GM21423 (cell line): ENCODE measurements at regions not wholly inside any gene's neighbourhood (a gene's known extent, or its start where the extent isn't known, plus 50 kb on each side); places are given as distances from the start of the nearest gene placed in this dataset.
"Not testable (repeated sequence)": the region's sequence is repeated elsewhere in the genome, so short reads cannot be mapped to it uniquely, and the experiment has no call there.

Source experiments
- ATAC-seq: cut with Tn5 transposase; IDR thresholded peaks from one replicate; pipeline ENCODE4 v1.9.1; 2021; ENCODE audit warnings: mild to moderate bottlenecking, moderate library complexity; ENCODE audit not compliant: unreplicated experiment

DNA sequence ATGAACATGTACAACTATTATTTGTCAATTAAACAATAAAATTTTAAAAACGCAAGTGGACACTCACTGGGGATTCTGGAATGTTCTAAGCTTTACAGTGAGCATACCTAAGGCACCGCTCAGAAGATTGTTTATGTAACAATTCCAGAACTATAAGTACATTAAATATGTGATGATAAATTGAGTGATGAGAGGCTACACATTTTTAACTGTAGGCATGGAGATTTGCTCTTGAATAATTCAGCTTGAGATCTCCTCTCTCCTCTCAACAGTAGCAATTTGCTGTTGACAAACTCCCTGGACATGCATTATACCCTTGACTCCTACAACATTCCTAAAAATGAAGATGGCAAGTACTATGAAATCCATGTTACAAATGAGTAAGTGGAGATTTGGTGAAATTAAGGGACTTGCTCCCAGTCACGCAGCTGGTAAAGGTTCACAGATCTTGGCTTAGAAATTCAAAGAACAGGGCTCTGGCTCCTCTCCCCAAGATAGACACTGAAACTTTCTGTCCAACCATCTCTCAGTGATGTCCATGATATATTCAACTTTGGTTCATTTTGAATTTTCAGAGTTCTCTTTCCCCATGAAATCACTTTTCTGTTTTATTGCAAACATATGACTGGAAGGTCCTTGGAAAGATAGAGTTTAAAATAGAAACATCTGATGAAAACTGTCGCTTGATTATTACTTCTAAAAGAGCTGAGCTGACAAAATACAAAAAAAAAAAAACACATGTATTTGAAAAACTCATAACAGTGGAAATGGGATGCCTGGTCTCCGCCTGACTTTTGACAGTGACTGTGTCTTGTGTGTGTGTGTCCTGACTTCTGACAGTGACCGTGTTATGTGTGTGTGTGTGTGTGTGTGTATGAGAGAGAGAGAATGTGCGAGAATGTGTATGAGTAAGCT, 488.3 kb downstream of the TNS3 start:
- no peak for ATAC-seq

DNA sequence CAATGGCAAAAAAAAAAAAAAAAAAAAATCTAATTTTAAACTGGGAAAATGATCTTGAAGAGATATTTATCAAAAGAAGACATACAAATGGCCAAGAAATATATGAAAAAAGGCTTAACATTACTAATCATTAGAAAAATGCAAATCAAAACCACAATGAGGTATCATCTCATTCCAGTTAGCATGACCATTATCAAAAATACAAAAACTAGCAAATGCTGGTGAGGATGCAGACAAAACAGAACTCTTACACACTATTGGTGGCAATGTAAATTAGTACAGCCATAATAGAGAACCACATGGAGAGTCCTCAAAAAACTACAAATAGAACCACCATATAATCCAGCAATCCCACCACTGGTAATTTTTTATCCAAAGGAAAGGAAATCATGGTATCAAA, 489.6 kb downstream of the TNS3 start:
- ATAC-seq: no peak

DNA sequence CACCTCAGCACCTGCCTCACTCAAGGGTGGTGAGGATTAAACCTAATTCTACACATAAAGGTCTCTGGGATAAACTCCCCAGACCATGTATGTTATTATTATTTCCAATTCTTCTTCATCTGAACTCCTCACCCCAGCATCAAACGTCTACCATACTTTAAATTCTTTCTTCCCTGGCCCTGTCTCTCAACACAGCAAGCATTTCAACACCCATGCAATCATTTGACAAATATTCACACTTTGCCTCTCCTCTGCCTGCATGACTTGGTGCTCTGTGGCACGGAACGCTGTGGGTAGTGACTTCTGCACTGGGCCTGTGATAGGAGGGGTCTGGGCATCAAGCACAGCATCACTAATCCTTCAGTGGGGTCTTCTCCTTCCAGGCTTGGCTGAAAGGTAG, 490.8 kb downstream of the TNS3 start:
- no peak for ATAC-seq

DNA sequence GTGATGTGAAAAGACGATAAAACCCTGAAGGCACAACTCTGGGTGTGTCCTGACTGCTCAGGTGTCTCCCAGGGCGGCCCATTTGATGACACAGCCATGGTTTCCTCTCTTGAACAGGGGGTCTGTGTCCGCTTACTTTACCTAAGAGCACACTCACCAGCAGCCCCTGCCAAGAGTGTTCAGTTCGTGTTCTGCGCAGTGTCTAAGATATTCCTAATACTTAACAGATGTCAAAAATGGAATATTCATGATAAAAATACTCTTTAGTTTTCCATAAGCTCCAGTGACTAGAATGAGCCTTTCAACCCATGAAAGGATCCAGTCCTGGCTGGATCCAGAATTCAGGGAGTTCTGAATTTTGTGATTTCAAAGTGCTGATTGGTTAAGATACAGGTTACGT, 492.4 kb downstream of the TNS3 start:
- no peak for ATAC-seq

DNA sequence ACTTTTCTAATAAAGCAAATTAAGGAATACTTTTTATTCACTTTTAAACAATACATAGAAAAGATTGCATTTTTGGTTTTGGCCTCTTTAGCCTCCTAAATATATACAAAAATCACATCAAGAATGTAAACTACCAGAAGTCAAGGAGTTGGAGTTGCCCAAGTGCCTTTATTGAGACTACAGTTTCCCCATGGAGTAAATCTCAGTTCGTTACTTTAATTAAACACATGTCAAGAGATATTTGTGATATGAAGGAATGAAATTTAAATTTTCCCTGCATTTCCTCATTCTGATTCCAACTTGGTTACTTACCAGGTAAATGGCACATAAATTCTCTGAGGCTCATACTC, 492.9 kb downstream of the TNS3 start:
- ATAC-seq: no peak

DNA sequence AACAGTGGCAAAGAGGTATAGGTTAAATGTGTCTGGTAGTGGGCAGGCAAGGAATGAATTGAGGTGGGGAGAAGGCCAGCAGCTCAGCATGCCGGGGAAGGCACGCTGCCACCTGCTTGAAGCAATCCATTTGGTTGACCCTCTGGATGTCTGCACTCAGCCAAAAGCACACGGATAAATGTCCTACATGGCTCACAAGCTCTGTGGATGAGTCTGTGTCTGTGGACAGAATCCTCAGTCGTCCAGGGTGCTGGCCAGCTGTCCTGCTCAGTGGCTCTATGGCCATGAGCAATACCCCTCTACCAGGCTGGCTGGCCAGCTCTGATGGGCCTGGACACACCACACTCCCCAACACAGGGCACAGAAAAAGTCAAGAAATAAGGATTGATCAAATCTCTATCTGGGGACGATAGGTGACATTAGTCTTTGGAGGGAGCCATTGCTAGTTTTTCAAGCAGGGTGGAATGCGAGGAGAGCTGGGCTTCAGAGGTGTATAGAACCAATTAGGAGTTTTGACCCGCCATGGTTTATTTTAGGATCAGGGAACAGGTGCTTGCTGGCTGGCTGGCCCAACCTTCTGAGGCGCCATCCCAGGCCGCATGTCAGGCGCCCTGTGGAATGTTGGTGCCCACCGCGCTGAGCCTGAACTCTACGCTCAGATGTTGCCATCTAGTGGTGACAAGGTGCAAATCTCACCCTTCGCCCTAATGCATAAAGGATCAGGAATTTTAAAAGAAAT, 493.4 kb downstream of the TNS3 start:
- peak; percentile 72 for ATAC-seq

DNA sequence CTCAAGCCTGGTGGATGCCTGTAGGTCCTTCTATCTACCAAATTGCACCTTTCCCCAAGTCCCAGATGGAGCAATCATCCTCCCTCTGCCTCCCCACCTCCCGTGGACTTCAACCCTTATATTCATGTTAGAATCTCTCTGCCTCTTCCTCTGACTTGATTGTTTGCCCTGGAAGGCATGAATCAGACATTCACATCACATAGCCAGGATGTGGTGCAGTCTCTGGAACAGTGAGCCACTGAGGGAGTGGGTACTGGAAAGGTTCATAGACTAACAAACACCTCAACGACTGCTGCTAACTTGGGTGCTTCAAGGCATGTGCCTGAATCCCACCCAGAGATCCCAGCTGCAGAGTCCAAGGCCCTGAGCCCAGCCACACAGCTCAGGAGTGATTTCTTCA, 494.0 kb downstream of the TNS3 start:
- no peak for ATAC-seq

DNA sequence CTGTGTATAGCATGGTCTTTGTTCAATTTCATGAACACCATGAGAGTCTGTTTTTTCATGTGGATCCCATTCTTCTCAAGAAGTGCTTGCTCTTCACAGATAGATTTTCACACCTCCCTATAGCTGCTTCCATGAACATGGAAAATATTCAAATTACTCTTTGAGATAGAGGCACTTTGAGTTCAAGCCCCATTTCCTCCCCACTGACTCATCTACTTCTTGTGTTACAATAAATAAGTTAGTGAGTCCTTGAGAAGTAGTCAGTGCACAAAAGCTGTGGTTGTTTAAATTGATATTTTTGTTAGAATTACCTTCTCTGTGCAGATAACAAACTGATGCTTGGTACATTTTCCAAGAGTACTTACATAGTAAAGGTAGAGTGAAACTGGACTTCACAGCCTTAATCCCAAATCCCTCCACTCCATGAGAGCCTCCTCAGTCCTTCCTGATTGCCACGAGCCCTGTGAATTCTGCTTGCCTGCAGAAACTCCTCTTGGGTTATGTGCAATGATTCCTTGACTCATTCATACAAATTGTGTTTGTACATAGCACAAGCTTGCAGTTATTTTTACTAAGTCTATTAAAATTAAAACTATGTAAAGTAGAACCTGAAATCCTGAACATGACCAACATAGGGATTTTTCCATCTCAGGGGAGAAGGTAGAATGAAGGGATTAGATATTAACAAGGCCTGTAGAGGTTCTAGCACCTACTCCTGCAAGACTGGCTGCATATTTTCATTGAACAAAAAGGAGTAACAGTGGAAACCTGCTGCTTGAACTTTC, 496.2 kb downstream of the TNS3 start:
- ATAC-seq: no peak

DNA sequence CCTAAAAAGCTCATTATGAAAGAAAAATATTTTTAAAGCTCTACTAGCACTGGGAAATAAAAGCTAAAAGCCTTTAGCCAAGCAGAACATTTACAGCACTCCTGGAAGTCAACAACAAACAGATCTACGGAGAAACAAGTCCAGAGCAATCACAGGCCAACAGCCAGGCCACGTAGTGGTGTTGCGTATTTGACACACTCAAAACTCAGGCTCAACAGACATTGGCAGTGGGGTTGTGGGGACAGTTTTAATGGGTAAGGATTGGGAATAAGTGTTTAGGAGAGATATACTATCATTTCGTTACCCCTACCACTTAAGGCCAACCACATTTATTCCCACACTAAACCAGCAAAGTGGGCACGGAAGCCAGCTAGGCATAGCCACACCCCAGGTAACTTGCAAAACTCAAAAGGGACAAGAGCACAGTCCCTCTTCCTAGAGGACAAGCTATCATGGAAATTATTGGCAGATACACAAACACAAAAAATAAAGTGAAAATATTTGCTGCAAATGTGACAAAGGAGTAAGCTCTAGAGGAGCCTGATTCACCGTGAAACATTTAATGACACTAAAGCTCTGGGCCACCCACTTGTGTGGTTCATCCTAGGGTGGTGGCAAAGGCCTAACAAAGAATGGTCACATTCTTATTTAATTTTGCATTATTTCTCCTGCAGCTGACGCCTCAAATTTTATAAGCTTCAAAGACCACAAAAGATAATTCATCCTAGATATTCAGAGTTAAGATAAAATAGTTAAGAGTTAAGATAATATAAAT, 498.2 kb downstream of the TNS3 start:
- no peak for ATAC-seq

DNA sequence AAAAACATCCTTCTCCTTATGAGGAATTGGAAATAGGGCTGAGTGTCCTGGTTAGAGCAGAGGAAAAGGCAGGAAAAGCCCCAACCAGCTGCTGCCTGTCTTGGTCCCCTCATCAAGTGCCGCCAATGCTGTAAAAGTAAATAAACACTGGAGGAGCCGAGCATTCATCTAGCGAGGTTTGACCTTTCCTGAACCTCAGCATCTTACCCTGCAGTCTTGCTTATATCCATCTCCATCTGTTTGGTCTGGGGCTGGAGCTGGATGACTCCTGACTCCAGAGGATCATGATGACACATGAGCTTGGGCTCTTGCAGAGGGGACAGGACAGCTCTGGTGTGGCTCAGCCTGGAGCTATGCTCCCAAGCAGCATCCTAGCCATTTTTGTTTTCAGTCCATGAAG, 501.1 kb downstream of the TNS3 start:
- ATAC-seq: no peak

DNA sequence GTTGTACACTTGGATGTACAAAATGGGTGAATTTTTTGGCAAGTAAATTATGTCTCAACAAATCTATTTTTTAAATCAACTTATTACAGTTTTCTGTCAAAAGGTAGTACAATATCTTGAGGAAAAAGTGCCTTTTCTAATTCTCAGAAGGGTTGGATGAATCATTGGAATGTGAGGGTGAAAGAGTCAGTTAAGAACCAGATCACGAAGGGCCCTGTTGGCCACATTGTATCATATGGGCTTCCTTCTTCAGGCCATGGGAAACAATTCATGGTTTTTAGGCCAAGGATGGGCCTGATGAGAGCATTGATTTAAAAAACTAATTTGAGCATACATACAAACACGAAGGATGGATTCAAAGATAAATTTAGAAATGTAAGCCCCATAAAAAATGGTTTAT, 503.7 kb downstream of the TNS3 start:
- ATAC-seq: no peak

DNA sequence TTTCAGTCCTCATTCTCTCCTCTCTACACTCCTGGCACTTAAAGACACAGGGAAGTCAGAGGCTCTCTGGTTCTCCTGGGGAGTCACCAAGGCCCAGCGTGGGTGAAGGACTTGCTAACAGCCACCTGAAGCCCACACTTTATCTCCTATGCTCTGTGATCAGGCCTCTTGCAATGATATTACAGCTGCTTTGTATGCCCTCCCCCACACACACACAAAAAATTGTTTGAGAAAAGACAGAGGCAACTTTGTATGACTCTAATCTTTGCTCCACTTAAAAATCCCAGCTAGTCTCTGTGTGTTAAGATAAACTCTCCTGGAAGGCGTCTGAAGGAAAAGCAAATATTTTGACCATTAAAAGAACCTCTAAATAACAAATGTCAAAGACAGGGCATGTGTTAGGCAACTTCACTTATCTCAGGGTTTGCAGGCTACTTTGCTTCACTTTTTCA, 507.2 kb downstream of the TNS3 start:
- no peak for ATAC-seq

DNA sequence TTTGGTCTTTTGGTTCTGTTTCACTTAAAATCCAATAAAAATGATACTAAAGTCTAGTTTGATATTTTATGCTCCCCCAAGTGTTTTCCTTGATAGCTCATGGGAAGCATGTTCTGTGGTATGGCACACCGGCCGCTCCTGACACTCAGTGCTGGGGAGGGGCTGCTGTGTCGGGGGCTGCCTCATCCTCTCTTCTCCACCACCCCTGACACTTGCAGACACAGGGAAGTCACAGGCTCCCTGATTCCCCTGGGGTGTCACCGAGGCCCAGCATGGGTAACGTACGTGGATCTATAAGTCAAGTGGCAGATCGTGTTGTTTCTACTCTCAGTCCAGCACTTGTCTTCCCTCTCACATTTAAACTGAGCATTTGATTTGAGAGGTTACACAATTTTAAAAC, 508.6 kb downstream of the TNS3 start:
- ATAC-seq: no peak

DNA sequence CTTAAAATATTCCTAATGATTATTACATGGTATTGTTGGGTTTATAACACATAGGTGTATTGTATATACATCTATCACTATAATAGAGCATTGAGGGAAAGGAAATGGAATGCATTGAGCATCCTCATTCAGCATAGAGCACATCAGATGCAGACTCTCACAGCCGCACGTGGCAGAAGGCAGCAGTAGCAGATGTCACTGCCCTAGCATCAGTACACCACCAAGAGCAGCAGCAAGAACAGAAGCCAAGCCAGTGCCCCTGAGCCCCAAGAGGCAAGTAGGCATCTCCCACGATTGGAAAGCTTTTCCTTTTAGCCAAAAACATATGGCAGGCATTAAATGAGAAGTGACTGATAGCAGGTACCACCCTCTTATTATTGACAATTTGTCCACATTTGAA, 510.0 kb downstream of the TNS3 start:
- ATAC-seq: no peak

DNA sequence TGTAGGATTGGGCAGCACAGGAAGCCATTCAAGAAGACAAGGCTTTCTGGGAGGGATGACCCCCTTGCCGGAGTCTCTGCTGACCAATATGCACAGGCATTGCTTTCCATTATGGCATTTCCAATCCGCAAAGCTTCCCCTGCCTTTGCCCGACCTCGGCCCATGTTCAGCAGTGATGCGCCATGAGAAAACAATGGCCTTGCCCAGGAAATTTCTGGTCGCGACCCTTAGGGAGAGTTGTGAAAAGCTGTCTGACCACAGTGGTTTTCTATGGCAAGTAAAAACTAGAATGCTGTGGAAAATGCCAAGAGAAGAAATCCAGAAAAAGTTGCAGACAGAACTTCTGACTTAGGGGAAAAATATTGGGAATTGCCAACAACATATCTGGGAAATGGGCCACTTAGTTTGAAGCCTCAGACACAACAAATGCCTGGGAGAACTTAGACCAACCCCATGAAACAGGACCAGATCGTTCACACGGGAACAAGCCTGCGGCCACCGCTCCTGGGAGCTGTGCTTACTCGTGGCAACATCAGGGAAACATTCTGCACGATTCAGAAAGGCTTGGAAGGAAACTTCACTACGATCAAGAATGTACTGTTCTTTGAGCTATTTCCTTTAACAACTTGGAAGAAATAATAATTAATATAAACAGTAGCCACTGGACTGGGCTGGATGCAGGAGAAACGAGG, 512.4 kb downstream of the TNS3 start:
- ATAC-seq: no peak

DNA sequence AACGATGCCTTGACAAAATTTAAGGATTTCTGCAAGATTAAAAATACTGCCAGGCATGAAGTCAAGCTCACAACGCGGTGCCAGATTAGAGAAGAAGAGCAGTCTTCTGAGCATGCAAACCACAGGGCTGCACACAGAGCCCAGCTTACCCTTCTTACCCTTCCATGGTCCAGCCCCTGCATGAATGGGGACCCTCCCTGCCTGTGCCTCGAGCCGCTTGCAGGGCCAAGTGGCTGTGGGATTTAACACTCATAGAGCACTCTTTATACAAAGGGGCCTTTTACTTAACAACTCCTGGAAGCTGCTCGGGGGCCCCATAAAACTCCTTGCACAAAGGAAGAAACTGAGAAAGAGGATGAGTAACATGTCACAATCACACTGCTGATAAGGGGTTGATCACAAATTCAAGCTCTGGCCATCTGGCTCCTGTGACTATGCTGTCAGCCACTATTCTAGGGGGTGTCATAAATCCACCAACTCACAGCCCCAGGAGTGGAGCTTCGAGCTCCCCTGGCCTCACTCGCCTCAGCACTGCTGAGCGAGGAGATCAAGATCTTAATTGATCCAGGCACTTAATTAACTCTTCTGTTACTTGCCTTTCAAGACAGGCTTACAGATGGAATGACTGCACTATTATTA, 514.8 kb downstream of the TNS3 start:
- no peak for ATAC-seq

DNA sequence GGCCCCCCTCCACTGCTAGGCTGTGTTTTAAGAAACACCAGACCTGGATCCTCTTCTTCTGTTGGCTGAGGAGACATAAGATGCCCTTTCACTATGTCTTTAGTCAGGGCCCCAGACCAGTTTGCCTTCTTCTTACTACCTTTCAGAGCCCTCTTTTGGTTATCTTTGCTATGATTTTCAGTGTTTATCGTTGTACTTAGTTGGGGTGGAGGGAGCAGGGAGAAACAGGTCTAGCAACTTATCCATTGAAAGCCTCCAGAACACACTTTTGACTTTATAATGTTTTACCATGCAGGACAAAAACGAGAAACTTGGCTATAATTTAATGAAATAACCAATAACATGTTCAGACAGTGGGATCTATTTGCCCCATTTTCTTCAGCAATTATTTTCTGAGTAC, 525.2 kb downstream of the TNS3 start:
- no peak for ATAC-seq

DNA sequence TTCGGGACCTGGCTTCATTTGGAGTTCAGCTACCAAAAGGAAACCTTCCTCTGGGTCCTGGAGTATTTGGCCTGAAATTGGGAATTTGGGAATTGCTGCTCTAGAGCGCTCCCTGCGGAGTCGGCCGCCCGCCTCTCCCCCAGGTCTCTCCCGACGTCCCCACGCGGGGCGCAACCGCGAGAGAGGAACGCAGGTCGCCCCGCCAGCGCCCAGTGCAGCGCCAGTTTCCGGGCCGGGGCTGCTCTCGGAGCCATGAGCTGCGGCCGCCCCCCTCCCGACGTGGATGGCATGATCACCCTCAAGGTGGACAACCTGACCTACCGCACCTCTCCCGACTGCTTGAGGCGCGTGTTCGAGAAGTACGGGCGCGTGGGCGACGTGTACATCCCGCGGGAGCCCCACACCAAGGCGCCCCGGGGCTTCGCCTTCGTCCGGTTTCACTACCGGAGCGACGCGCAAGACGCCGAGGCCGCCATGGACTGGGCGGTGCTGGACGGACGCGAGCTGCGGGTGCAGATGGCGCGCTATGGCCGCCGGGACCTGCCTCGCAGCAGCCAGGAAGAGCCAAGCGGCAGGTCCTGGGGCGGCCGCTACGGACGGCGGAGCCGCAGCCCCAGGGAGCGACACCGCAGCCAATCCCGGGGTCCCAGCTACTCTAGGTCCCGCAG, 529.2 kb downstream of the TNS3 start:
- ATAC-seq: not testable (repeated sequence)

DNA sequence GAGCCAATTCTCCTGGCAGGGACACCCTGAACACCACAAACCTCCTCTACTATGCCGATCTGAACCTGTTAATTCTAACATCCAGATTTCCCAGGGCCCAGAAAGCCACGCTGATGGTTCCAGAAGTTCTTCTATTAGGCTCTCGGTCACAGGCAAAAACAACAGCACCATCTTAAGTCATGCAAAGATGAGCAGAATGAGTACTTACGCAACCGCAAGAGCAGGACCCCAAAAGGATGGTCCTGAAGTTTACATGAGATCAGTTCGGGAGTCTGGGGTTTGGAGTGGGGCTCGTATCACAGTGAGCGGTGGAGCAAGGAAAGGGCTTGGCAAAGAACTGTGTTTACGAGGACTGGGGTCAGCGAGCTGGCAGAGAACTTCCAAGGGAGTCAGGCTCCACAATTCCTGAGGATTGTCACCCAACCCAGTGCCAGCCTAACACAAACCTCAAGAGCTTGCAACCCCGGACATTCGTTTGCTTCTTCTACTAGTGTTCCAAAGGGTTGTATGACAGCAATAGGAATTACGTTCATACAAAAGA, 532.6 kb downstream of the TNS3 start:
- no peak for ATAC-seq
